SKM-1 treated with dmso at 0.1 percent for 144 hours (cell line): ENCODE measurements at regions not wholly inside any gene's neighbourhood (a gene's known extent, or its start where the extent isn't known, plus 50 kb on each side); places are given as distances from the start of the nearest gene placed in this dataset.
"Not testable (repeated sequence)": the region's sequence is repeated elsewhere in the genome, so short reads cannot be mapped to it uniquely, and the experiment has no call there.

ENCODE experiments used
- DNase-seq: peaks from one replicate; lab custom pipeline; 2025; ENCODE audit not compliant: unreplicated experiment; lab: John Stamatoyannopoulos, UW

DNA sequence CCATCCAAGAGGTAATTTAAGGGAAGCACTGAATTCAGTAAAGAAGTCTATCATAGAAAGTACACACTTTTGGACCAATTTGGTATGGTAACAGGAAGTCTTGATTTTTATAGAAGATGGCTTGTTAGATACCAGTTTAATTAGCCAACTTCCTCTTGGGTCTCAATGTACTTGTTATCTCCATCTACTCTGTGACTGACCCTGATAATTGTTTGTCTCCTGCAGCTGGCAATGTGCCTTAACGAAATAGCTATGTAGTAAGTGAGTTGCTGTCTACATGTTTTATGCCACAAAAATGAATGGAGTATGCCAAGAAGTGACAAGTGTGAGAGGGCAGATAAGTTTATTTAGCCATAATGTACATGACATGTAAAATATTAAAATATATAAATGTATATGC, 410.5 kb upstream of the MAN1A1 start:
- DNase-seq: no peak

DNA sequence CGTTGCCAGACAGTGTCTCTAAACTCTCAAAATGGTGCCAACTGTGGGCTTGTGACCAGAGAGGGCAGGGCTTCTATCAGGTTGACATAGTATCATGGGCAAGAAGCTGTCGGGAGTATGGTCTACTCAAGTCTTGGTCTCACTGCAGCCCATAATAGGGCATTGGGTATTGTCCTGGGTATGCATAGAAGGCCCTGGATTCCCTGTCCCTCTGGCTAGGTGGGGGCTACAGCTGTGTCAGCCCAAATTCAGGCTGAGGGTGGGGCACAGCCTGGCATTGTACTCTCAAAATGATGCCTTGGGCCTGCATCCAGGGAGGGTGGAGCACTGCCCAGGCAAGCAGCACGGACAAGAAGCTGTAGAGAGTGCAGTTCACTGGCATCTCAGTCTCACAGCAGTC, 408.8 kb upstream of the MAN1A1 start:
- DNase-seq: no peak

DNA sequence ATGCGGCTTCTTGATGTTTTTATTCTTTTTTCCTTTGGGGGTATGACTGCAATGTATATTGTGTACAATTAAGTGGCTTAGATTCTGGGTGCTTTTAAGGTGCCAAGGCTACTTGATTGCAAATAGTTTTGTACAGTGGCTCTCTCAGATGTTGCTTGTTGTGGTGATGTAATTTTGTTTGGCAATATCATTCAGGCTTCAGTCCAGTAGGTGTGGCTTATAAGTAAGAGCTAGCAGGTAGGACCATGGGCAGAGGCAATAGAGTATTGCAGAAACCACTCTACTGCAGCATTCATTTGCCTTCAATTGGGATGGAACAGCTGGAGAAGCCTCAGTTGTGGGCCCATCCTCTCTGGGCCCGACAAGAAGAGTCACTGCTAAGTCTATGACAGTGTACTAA, 407.9 kb upstream of the MAN1A1 start:
- no peak for DNase-seq

DNA sequence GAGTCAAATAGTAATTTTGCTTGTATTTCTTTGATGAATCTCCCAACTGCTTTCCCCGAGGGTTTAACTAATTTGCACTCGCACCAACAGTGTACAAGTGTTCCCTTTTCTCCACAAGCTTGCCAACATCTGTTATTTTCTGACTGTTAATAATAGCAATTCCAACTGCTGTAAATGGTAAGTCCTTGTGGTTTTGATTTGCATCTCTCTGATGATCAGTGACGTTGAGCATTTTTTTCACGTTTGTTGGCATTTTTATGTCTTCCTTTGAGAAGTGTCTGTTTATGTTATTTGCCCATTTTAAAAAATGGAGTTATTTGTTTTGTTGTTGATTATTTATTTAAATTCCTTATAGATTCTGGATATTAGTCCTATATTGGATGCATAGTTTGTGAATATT, 399.8 kb upstream of the MAN1A1 start:
- DNase-seq: no peak

DNA sequence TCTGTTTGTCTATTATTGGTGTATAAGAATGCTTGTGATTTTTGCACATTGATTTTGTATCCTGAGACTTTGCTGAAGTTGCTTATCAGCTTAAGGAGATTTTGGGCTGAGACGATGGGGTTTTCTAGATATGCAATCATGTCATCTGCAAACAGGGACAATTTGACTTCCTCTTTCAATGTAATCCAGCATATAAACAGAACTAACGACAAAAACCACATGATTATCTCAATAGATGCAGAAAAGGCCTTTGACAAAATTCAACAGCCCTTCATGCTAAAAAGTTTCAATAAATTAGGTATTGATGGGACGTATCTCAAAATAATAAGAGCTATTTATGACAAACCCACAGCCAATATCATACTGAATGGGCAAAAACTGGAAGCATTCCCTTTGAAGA, 399.0 kb upstream of the MAN1A1 start:
- not testable (repeated sequence) for DNase-seq

DNA sequence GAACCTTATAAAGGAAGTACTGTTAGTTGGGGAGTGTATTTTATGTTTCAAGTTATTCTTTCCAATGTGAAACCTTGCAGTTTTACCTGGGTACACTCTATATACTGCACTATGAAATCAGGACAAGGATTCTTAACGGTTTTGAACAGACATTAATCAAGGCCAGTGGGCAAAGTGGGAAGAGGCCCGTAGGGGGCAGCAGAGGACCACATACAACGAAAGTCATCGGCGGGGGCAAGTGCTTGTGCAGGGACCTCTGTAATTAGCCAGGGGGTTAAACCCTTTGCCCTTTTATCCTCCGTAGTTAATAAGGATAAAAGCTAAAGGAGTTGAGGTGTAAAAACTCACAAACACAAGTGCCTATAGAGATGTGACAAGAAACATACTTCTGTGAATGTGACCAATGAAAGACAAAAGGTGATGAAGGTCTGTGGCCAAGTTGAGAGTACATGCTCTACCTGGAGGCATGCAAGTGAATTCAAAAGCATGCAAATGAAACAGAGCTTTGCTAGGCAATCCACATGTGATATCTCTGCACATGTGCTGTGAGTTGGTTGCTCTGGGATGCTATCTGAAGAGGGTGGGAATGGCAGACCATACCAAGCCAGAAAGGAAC, 392.7 kb upstream of the MAN1A1 start:
- peak; percentile 16 for DNase-seq

DNA sequence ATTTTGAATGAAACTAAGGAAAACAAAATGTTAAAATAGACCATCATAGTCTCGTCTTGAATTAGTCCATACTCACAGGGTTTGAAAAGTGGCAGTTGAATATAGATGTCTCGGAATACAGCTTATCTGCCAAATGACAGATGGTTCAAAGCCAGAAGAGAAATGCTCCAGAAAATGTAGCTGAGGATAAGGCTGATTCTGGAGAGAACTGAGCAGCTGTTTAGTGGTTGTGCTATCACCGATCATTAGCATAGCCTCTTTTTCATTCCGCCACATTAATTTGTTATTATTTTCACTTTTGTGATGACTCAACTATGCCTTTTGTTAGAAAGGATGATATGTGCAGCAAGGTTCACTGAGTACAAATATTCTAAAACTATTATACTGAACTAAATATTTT, 390.2 kb upstream of the MAN1A1 start:
- DNase-seq: no peak

DNA sequence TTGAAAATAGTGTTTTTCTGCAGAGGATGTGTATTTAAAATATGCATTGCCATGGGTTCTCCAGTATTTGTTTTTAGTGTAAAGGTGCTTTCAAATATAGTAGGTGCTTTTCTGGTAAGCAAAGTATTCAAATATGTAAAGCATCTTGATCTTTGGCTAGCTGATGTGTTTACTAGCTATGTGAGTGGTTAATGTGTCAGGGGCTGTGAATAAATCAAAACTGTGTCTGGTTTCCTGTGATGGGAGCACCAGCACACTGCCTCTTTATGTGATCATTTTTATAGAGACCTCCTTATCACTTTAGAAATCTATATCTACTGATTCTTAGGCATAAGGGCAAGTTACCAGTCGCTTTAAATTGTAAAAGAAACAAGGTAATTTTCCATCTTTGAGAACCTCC, 388.9 kb upstream of the MAN1A1 start:
- DNase-seq: no peak

DNA sequence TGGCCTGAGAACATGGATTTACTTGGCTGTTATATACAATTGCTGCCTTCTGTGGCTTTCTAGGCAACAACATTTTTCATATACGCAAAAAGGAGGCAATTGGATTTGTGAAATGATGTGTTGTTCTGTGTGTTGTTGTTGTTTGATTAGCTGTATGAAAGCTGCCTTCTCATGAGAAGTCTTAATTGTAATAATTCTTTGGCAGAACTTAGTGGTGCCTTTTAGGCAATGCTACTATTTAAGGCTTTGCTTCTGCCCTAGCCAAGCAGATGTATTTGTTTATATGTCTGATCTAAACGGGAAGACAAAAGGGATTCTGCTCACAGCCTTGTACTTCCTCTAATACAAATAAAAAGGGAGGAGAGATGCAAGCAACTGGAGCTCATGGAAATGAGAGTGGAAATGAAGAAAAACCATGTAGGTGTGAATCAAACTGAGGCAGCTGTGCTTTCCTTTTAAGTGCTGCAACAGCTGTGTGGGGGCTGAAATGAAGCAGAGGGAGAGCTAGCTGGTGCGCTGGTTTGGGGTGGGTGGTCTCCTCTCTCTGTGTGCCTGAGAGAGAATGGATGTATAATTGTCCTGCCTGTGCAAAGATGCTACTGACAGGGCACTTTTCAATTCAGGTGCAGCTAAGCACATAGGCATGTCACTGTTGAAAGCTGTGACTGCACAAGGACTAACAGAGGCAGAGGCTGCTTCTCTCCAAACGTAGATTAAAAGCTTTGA, 386.9 kb upstream of the MAN1A1 start:
- DNase-seq: no peak

DNA sequence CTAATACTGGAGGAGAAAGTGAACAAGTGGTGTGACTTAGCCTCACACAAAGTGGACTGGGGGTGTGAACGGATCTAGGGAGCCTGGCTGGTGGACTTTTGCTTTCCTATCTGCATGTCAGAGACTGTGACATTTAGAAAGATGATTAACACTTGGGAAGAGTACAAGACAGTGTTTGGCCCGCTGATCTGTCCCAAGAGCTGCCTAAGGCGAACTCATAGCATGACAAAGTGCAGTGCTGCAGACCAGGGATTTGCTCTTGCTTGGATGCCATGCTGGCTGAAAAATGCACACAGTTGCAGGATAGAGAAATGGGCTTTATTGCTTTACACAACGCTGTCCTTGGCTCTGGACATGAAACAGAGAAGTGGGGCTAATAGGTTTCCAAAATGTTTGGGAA, 386.0 kb upstream of the MAN1A1 start:
- no peak for DNase-seq

DNA sequence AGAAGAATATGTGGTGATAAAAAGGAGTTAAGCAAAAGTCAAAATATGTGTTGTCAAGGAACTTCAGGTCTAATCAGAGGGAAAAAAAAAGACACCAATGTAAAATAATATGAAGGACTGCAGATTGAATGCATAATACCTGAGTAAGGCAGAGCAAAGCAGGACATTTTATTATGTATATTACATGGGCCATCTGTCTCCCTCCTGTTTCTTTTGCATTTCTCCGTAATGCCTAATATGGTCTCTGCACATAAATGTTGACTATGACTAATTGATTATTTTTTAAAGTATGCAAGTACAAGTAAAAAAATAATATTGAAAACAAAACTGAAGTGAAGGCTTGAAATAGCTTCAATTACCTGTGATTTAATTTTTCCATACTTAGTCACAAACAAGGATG, 384.7 kb upstream of the MAN1A1 start:
- no peak for DNase-seq

DNA sequence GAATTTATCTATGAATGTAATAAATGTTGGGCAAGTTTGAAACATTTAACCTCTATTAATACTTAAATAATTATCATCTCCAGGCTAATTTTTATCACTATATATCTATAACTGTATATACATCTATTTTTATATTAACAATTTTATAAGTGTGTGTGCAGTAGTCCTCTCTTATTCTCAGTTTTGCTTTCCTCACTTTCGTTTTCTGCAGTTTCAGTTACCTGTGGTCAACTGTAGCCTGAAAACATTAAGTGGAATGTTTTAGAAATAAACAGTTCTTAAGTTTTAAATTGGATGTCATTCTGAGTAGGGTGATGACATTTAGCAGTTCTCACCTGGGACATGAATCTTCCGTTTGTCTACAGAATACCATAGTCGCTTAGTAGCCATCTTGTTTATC, 379.4 kb upstream of the MAN1A1 start:
- no peak for DNase-seq

DNA sequence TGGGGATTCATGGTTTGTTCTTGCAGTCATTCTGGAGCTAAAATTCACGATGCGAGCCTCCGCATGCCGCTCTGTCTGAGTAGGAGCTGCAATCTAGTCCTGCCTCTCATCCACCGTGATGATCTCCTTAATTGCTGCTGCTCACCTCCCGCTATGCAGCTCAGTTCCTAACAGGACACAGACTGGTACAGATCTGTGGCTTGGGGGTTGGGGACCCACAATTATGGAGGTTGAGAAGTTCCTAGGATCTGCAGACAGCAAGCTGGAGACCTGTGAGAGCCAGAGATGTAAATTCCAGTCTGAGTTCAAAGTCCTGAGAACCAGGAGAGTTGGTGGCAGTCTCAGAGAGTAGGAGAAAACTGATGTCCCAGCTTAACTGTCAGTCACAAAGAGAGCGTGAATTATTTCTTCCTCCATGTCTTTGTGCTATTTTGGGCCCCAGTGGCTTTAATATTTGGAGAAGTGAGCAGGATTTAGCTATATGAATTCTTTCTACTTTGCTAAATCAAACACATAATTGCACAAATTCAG, 378.7 kb upstream of the MAN1A1 start:
- no peak for DNase-seq

DNA sequence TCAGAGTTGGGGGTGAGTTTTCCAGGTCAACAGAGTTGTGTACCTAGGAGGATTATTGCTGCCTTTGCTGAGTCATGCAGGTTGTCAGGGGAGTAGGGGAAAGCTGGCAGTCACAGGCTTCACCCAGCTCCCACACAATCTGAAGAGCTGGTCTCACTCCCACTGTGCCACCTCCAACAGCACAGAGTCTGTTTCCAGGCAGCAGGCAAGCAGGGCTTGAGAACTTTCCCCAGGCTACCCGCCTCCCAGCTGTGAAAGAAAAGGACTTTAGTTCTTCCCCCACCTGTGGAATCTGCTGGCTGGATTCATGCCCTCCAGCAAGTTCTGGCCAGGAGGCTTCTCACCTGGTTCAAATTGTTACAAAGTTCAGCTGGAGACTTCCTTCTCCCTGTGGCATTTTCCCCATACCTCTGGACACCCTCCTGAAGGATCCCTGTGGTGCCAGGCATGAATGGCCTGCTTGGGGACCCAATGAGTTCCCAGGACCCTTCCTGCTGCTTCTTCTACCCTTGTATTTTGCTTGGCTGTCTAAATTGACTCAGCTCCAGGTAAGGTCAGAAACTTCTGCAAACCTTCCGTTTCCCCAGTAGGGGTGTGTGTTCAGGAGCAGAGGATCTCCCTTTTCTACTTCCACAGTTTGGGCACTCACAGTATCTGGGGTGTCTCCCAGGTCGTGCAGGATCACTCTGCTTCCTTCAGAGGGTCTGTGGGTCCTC, 378.1 kb upstream of the MAN1A1 start:
- DNase-seq: no peak

DNA sequence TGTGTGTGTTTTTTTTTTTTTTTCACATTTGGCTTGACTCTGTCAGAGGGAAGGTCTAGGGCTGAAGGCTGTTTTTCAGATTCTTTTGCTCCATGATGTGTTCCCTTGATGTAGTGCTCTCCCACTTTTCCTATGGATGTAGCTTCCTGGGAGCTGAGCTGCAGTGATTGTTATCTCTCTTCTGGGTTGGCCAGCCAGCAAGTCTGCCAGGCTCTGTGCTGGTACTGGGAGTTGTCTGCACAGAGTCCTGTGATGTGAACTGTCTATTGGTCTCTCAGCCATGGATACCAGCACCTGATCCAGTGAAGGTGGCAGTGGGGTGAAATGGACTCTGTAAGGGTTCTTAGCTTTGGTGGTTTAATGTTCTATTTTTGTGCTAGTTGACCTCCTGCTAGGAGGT, 377.4 kb upstream of the MAN1A1 start:
- not testable (repeated sequence) for DNase-seq

DNA sequence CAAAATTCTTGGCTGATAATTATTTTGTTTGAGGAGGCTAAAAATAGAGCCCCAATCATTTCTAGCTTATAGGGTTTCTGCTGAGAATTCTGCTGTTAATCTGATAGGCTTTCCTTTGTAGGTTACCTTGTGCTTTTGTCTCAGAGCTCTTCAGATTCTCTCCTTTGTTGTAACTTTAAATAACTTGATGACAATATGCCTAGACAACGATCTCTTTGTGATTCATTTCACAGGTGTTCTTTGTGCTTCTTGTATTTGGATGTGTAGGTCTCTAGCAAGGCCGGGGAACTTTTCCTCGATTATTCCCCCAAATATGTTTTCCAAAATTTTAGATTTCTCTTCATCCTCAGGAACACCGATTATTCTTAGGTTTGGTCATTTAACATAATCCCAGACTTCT, 376.5 kb upstream of the MAN1A1 start:
- DNase-seq: no peak

DNA sequence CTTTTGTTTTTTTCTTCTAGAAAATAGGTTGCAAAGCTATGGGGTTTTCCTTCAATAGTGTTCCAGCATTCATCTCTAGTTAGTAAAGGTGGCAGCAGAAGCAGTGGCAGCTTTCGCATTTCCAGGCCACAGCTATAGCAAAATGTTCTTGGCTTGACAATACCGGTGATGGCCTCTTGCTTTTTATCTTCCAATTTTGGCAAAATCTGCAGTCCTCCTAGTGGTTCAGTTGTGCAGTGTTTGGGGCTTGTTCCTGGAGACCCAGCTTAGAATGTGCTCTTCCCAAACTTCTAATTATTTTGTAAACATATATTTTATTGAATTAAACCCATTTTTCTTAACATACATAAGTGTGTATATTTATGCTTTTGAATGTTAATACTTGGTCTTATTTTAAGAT, 370.6 kb upstream of the MAN1A1 start:
- no peak for DNase-seq

DNA sequence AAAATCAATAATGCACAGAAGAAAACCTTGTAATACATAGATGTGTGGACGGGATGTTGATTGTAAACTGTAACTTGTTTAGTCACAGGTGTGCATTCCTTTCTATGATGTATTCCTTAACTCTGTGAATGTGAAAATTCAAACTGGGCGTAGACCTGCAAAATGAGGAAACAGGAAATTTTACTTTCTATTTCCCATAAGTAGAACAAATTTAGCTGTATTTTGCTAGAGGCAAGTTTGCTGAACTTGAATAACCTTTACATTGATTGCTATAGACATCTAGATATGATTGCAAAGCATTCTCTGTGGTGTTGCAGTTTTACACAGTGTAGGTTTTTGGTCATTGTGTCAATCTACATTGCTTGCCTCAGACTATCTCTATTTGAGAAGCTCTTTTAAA, 368.4 kb upstream of the MAN1A1 start:
- no peak for DNase-seq

DNA sequence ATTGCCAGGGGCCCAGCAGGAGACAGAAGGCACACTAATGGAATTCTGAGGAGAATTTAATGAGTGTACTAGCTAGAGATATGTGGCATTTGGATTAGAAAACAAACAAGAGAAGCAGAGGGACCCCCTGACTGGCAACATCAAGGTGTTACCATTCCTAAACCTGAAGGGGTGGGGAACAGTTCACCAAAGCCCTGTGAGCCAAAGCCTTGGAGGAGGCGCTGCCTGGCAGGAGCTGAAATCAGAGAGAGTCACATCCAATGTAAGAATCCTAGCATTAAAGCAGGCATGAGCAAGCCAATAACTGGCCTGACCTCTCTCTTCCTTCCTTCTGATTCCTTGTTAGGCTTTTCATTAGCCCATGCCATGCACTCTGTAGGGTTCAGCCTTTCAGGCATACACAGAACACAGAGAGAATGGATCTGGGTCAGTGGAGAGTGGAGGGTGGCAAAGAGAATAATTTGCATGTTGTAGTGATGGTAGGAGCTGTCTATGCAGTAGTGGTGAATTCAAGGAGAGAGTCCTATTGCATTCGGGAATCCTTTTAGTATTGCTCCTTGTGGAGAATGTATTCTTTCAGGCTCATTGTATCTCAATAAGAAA, 367.2 kb upstream of the MAN1A1 start:
- no peak for DNase-seq

DNA sequence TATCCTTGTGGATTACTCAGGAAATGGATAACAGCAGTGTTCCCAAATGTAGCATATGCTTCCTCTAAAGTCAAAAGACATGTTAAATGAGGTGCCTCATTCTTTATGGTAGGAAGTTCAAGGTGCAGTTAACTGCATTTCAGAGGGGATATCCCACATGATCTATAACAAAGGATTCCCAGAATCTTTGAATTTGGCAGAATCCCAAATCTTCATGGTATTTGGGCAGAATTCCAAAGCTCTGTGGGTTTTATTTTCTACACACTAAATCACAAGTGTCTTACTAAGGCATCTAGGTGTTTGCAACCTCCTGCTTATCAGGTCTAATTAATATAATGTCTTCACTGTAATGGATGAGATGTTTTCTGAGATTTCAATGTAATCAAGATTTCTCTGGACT, 364.3 kb upstream of the MAN1A1 start:
- DNase-seq: no peak

DNA sequence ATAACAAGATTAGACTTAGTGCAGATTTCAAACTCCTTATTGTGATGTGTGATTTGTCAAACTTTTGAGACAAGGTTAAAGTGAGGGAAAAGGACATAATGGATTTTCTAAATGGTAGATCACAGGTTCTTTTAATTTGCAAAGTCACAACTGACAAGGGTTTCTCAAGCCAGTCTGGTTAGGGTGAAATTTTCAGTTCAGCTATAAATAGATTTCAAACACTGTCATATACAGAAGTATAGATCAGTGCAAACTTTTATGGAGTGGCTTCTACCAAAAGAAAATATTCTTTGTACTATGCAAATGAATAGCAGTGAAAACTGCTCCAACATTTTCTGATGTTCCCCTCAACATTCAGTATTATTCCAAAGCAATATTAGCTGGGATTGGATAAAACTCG, 337.1 kb upstream of the MAN1A1 start:
- DNase-seq: no peak

DNA sequence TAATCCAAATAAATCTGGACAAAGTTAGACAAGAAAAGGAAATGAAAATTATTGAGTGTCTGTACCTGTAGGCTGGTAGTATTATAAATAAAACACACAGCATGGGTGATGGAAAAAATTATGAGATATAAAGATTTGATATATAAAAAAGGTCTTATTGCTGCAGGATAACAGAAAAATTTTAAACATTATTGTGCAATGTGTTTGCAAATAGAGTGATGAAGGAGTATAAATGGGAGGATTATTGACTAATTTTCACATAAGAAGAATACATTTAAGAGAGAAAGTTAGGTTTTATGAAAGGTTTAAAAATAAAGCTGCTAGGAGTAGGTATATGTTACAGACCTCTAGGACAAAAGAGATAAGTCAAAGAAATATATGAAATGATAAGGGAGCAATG, 336.7 kb upstream of the MAN1A1 start:
- no peak for DNase-seq
